Activated CD4-positive, alpha-beta T cell treated with anti-CD3 and anti-CD28 coated beads, Interleukin-2, amount 50 U/mL, for 1 hour (primary cell): ENCODE measurements at regions not wholly inside any gene's neighbourhood (a gene's known extent, or its start where the extent isn't known, plus 50 kb on each side); places are given as distances from the start of the nearest gene placed in this dataset.

ENCODE experiments used
- DNase-seq: peaks from one replicate; pipeline ENCODE4 v3.0.0-alpha.2; 2020

DNA sequence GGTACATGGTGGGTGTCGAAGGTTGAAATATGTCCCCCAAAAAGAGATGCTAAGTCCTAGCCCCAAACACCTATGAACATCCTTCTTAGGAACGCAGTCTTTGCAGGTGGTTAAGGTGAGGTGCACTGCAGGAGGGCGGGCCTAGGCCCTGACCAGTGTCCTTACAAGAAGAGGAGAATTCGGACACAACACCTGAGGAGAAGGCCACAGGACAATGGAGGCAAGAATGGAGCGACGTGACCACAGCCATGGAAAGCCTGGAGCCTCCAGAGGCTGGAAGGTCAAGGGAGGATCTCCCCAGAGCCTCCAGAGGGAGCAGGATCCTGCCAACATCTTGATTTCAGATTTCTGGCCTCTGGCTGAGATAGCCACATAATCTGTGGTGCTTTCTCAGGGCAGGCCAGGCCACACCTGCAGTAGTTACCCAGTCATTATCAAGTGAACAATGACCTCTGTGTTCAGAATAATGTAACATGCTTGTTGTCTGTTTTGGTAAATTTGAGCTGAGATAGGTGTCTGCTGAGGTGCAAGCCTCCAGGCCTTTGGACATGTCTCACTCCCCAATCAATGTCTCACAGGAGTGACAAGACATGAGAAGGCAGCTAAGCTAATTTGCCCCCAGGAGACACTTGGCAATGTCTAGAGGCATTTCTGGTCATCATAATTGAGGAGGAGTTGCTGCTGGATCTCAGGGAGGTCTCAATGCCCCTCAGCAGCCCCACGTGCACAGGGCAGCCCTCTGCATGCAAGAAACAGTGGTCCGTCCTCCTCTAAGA lies 498.9 kb downstream of the BRD1 start:
- DNase-seq: no peak

GRCh38 chr22:49328118-49328475 lies 499.6 kb downstream of the BRD1 start:
- no peak for DNase-seq

- DNase-seq: no peak
These were observed 500.1 kb downstream of the BRD1 start for GRCh38 chr22:49327411-49328117.

GRCh38 chr22:49326558-49326957 lies 501.1 kb downstream of the BRD1 start:
- DNase-seq: no peak

DNA sequence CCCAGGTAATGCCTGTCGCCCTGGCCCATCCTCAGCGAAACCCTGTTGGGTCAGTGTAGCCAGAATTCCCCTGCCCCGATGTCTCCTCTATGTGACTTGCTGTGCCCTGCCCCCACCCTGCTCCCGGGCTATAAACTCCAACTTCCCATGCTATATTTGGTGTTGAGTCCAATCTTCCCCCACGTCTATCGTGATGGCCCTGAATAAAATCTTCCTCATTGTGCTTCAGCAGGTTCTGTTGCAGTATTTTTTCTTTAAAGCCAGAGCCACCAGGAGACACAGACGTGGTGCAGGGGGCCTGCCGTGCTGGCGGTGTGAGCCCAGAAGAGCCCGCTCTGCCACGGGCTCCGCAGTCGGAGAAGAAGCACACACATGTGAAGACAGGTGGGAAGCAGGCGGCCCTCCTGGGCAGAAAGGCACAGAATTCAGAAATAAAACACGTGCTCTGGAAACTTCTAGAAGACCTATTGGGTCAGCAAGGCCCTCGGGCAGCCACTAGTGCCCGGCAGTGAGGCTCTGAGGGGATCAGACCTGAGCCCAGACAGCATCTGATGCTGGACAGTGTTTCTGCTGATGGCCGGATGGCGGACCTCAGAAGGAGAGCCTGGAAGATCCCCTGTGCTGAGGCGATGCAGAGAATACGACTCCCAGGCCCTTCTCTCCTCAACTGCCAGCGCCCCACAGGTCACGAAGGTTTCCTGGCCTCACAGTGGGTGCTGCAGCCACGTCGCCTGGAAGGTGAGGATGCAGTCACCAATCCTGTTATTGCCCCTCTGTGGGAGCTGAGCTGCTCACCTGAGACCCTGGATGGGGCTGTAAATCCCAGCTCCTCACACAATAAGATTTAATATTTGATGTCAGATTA lies 501.9 kb downstream of the BRD1 start:
- DNase-seq: no peak

DNA sequence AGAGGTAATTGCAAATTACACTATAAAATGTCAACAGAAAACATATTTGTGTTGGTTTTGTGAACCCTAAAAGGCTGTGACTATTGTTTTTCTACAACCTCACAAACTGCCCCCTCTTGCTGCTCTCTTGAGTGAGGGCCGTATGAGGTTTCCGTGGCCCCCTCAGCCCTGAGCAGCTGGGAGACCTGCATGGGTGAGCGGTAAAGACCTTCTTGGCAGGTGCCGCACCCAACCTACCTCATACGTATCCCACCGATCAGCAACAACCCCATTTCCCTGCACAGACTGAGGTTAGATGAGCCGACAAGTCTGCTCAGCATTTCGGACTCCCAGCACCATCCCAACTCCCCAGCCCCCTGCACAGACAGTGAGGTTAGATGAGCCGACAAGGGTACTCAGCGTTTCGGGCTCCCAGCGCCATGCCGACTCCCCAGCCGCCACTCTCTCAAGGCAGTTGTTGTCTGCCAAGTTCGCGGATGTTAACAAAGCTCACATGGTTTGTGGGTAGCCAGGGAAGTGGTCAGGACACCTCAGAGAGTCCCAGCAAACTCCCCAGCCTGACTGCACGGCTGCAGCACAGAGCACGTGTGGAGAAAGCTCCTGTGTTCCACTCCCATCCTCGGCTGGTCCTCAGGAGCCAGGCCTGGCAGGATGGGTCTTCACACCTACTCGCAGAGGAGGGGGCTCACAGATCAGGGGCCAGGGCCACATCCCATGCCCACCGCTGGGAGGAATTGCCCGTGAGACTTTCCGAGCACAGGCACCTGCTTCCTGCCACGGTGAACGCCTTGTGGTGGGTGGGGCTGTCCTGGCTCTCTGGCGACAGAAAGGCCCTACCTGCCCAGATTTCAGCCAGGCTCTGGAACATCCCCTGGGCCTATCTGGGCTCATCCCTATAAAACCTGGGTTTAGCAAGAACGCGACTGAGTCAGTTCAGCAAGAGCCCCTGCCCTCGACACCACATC lies 502.9 kb downstream of the BRD1 start:
- DNase-seq: no peak

DNA sequence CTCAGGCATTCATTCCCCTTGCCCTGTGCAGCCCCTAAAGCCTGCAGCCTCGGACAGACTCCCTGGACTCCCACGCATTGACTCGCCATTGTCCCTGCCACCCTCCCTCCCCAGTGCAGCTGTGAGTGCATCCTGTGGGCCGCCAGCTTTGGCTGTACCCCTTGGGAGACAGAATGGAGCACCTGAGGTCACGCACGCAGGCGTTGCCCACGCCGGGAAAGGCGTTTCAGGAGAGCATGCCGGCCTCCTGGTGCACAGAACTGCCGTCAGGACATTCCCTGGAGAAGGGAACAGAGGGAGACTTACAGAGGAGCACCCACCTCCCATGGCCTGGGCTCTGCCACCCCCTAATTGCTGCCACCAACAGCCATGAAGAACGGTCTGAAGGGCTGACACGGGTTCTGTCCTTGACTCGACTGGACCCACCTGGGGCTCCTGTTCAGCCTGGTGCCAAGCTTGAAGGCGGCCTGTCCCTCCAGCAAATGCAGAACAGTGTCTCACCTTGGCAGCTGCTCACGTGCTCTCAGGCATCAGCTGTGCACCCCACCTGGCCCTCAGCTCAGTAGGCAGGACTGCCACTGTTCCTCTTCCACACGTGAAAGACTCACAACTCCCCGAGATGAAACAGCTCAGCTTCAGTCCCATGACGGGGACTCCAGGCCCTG lies 503.8 kb downstream of the BRD1 start:
- DNase-seq: no peak

DNA sequence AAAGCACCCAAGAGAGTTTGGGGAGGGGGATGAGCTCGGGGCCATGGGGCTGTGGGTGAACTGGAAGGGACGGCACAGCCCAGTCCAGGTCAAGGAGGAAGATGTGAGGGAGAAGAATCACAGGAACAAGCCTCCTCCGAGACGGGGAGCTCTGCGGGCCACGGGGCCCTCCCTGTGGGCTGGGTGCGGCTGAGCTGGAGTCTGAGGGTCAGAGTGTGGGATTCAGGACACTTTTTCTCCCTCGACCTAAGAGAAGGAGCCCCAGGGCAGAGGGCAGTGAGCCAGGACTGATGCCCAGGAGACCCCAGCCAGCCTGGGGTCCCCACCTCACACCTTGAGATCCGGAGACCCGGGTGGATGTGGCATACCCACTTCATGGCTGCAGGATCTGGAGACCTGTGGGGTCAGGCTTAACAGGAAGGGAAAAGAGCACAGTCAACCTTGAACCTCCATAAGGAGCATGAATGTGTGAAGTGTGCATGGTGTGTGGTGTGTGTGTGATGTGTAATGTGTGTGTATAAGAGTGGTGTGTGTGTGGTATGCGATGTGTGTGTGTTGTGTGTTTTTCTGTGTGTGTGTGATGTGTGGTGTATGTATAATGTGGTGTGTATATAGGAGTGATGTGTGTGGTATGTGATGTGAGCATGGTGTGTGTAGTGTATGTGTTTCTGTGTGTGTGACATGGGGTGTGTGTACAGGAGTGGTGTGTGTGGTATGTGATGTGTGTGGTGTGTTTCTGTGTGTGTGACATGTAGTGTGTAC lies 504.6 kb downstream of the BRD1 start:
- DNase-seq: no peak

GRCh38 chr22:49322231-49322630 lies 505.4 kb downstream of the BRD1 start:
- no peak for DNase-seq

DNA sequence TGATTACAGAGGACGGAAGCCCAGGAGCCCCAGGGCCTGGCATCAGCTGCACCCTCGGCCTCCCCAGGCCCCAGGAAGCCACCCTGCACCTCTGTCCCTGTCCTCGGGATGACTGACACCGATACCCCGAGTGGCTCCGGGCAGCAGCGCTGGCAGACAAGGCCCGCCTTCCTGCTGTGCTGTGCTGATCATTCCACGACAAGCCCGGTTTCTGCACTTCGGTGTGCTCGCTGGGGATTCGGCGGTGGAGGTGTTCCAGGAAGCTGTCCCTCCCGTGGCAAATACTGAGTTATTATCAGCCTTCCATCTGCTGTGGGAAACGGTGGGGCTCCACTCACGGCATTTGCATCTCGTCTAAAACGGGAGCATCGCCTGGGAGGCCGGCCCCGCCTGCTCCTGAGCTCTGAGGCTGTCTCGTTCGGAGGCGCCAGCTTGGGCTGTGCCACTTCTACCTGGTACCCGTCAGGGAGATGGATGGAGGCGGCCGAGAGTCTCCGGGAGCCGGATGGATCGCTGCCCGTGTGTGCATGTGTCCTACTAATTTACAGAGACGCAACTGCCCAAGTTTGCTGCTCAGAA lies 506.1 kb downstream of the BRD1 start:
- no peak for DNase-seq

- DNase-seq: no peak
These were observed 506.8 kb downstream of the BRD1 start for GRCh38 chr22:49320714-49321476.

DNA sequence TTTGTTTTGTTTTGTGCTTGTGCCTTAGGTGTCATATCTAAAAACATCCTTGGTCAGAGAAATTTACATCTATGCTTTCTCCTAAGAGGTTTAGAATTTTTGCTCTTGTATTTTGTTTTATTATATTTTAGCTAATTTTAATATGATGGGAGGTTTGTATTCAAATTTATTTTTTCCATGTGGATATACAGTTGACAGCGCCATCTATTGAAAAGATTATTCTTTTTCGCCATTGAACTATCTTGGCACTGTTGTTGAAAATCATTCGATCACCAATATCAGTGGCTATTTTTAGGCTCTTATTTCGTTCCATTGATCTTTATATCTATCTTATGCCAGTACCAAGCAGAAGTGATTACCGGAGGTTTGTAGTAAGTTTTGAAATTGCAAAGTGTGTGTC lies 510.3 kb downstream of the BRD1 start:
- DNase-seq: no peak

- no peak for DNase-seq
These were observed 515.1 kb downstream of the BRD1 start for GRCh38 chr22:49312601-49313000.

- DNase-seq: no peak
These were observed 517.3 kb downstream of the BRD1 start for GRCh38 chr22:49310354-49310753.

- no peak for DNase-seq
These were observed 519.4 kb downstream of the BRD1 start for GRCh38 chr22:49308300-49308699.

- no peak for DNase-seq
These were observed 519.8 kb downstream of the BRD1 start for GRCh38 chr22:49307870-49308269.

GRCh38 chr22:49307481-49307830 lies 520.2 kb downstream of the BRD1 start:
- no peak for DNase-seq

DNA sequence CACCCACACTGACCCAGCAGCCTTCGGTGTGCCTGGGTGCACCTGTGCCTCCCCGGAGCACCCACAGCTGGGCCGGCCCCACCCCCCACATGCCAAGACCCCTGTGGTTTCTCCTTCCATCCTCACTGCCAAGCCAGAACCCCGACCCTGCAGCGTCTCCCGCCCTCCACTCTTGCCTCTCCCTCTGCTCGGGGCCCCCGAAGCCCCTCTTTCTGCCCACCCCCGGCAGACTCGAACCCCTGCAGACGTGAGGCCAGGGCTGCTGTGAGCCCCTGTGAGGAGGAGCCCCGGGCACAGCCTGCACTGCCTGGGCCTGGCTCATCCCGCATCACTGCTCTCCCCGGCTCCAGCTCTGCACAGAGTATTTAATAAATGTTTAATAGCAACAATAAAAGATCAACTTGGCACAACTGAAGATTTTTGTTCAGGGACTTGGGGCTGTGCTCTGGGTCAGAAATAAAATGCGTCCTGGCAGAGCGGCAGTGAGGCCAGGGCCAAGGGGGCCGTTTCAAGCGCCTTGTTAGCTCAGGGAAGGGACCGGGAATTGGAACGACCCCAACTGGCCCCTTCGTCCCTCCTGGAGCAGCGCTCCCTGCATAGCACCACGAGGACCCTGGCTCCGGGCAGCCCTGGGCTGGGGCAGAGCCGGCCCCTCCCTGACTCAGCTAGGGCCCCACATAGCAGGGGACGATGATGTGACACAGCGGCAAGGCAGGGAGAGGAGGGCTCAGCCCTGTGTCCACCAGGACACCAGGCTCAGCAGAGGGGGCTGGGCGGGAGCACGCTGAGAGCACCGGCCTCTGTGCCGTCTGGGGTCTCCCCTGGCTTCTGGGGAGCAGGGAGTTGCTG lies 520.8 kb downstream of the BRD1 start:
- DNase-seq: no peak
